H1 (cell line): ENCODE measurements at regions not wholly inside any gene's neighbourhood (a gene's known extent, or its start where the extent isn't known, plus 50 kb on each side); places are given as distances from the start of the nearest gene placed in this dataset.

Experiments
- CTCF ChIA-PET: fragments of 300-600 bp; sonication (Branson Sonifier 250); formaldehyde crosslinking; loops from one replicate; lab custom pipeline; 2021; ENCODE audit not compliant: partially characterized antibody; lab: Charles Lee
- POLR2A ChIA-PET: fragments of 300-600 bp; sonication (Branson Sonifier 250); formaldehyde crosslinking; loops from one replicate; lab custom pipeline; 2021; ENCODE audit warnings: inconsistent platforms; ENCODE audit not compliant: partially characterized antibody; lab: Charles Lee
- DNase-seq, 2 experiments: peaks; one replicate each; pipeline versions ENCODE4 v3.0.0 to v3.0.0-alpha.2; 2010 to 2022; ENCODE audit warnings: low spot score in 2 of 2, low read depth in 1 of 2, mixed read lengths in 1 of 2
- FAIRE-seq: peaks from 2 replicates; lab custom pipeline; 2011; peaks lifted over from hg19 to GRCh38; lab: Jason Lieb, UNC
- H2AFZ ChIP-seq: 2 replicates; pipeline ENCODE4 v1.8.1; 2012; ENCODE audit warnings: low read length, inconsistent platforms
- H2AK5ac ChIP-seq: 2 replicates; pipeline ENCODE4 v1.6.1; 2013; ENCODE audit warnings: low read depth, low read length
- H2BK120ac ChIP-seq: replicated peaks from 2 replicates; pipeline ENCODE3; 2013; ENCODE audit warnings: low read depth, low read length, inconsistent platforms
- H2BK12ac ChIP-seq: 2 replicates; pipeline ENCODE4 v1.6.1; 2013; ENCODE audit warnings: low read depth, low read length
- H2BK15ac ChIP-seq: 2 replicates; pipeline ENCODE4 v1.6.1; 2013; ENCODE audit warnings: low read length
- H2BK20ac ChIP-seq: 2 replicates; pipeline ENCODE4 v1.6.1; 2013; ENCODE audit warnings: low read length
- H2BK5ac ChIP-seq: 2 replicates; pipeline ENCODE4 v1.6.1; 2013; ENCODE audit warnings: low read depth, low read length
- H3K14ac ChIP-seq: 2 replicates; pipeline ENCODE4 v1.6.1; 2013; ENCODE audit warnings: inconsistent platforms; ENCODE audit not compliant: insufficient read length
- H3K18ac ChIP-seq: 2 replicates; pipeline ENCODE4 v1.6.1; 2013; ENCODE audit warnings: low read length; ENCODE audit errors: extremely low read depth
- H3K23ac ChIP-seq: 2 replicates; pipeline ENCODE4 v1.6.1; 2013; ENCODE audit warnings: inconsistent platforms; ENCODE audit not compliant: insufficient read length
- H3K23me2 ChIP-seq: 2 replicates; pipeline ENCODE4 v1.6.1; 2013; ENCODE audit warnings: low read depth, low read length
- H3K27ac ChIP-seq: 2 replicates; pipeline ENCODE4 v1.6.1; 2011; ENCODE audit warnings: low read depth, low read length, inconsistent platforms
- H3K27me3 ChIP-seq, 4 experiments: replicated peaks in 1 of 4; 1 replicate in 1 of 4; 2 replicates in 3 of 4; pipeline versions ENCODE4 v1.6.1 to v1.8.1; 2011 to 2013; ENCODE audit warnings: low read length in 3 of 4, mild to moderate bottlenecking in 3 of 4, inconsistent platforms in 2 of 4, mixed read lengths in 2 of 4, moderate library complexity in 1 of 4; ENCODE audit not compliant: control insufficient read depth in 3 of 4, insufficient read depth in 3 of 4; ENCODE audit errors: extremely low read depth in 1 of 4
- H3K36me3 ChIP-seq, 4 experiments: 2 replicates each; pipeline versions ENCODE4 v1.6.1 to v1.8.1; 2011 to 2013; ENCODE audit warnings: mild to moderate bottlenecking in 4 of 4, low read length in 3 of 4, moderate library complexity in 2 of 4, control low read depth in 1 of 4, inconsistent platforms in 1 of 4; ENCODE audit not compliant: insufficient read depth in 4 of 4, control insufficient read depth in 2 of 4
- H3K4ac ChIP-seq: replicated peaks from 2 replicates; pipeline ENCODE3; 2013; ENCODE audit warnings: low read length, low read depth, mixed read lengths, inconsistent platforms; ENCODE audit not compliant: insufficient read length
- H3K4me1 ChIP-seq, 4 experiments: replicated peaks in 1 of 4; 1 replicate in 1 of 4; 2 replicates in 3 of 4; pipeline versions ENCODE4 v1.6.1 to v1.8.1; 2011 to 2013; ENCODE audit warnings: low read length in 3 of 4, inconsistent platforms in 2 of 4, mixed read lengths in 1 of 4; ENCODE audit not compliant: insufficient read depth in 4 of 4, control insufficient read depth in 3 of 4
- H3K4me2 ChIP-seq, 2 experiments: 2 replicates each; pipeline versions ENCODE4 v1.6.1 to v1.8.1; 2011 to 2013; ENCODE audit warnings: low read depth in 2 of 2, low read length in 2 of 2, control low read depth in 1 of 2, inconsistent platforms in 1 of 2, mild to moderate bottlenecking in 1 of 2; ENCODE audit not compliant: insufficient read depth in 1 of 2
- H3K4me3 ChIP-seq, 4 experiments: fragments of 200-600, 300-600 bp in 1 of 4; sonication (generic), shearing (Covaris generic), sonication (Bioruptor Twin) in 1 of 4; 2 replicates each; pipeline versions ENCODE4 v1.5.1 to v1.8.1; 2011 to 2016; ENCODE audit warnings: low read length in 4 of 4, low read depth in 3 of 4, control low read depth in 2 of 4, inconsistent platforms in 2 of 4, mild to moderate bottlenecking in 2 of 4, mixed read lengths in 1 of 4, moderate library complexity in 1 of 4; ENCODE audit not compliant: insufficient read depth in 2 of 4; ENCODE audit errors: extremely low read depth in 1 of 4
- H3K56ac ChIP-seq: replicated peaks from 2 replicates; pipeline ENCODE3; 2013; ENCODE audit warnings: low read depth, mild to moderate bottlenecking, mixed read lengths, low read length, inconsistent platforms; ENCODE audit not compliant: insufficient read length
- H3K79me1 ChIP-seq: 2 replicates; pipeline ENCODE4 v1.6.1; 2013; ENCODE audit warnings: low read depth, low read length, control low read depth
- H3K79me2 ChIP-seq, 2 experiments: 2 replicates each; pipeline versions ENCODE4 v1.6.1 to v1.8.1; 2012 to 2013; ENCODE audit warnings: low read length in 2 of 2, mild to moderate bottlenecking in 2 of 2, inconsistent platforms in 1 of 2; ENCODE audit not compliant: insufficient read depth in 2 of 2, control insufficient read depth in 1 of 2
- H3K9ac ChIP-seq, 4 experiments: replicated peaks in 1 of 4; 1 replicate in 1 of 4; 2 replicates in 3 of 4; pipeline versions ENCODE4 v1.6.1 to v1.8.1; 2011 to 2013; ENCODE audit warnings: low read depth in 3 of 4, low read length in 3 of 4, control low read depth in 2 of 4, mild to moderate bottlenecking in 2 of 4, moderate library complexity in 2 of 4, inconsistent platforms in 1 of 4; ENCODE audit errors: extremely low read depth in 1 of 4
- H3K9me3 ChIP-seq, 2 experiments: 2 replicates each; pipeline versions ENCODE4 v1.6.1 to v1.8.1; 2012 to 2013; ENCODE audit warnings: mild to moderate bottlenecking in 2 of 2, moderate library complexity in 2 of 2, control low read depth in 1 of 2, inconsistent platforms in 1 of 2, low read depth in 1 of 2, low read length in 1 of 2, mixed read lengths in 1 of 2; ENCODE audit not compliant: insufficient read depth in 2 of 2
- H4K20me1 ChIP-seq, 2 experiments: replicated peaks in 1 of 2; 2 replicates each; pipeline versions ENCODE3 to v1.8.1; 2011 to 2013; ENCODE audit warnings: inconsistent platforms in 2 of 2, low read length in 2 of 2, mild to moderate bottlenecking in 1 of 2; ENCODE audit not compliant: insufficient read depth in 2 of 2, control insufficient read depth in 1 of 2
- H4K5ac ChIP-seq: 2 replicates; pipeline ENCODE4 v1.6.1; 2013; ENCODE audit warnings: low read length, low read depth, mixed read lengths, inconsistent platforms; ENCODE audit not compliant: insufficient read length
- H4K8ac ChIP-seq: 2 replicates; pipeline ENCODE4 v1.8.0; 2013; ENCODE audit warnings: mild to moderate bottlenecking, moderate library complexity, low read length, inconsistent platforms; ENCODE audit not compliant: insufficient read depth; ENCODE audit errors: extremely low read depth
- H4K91ac ChIP-seq: replicated peaks from 2 replicates; pipeline ENCODE3; 2013; ENCODE audit warnings: low read length, mixed read lengths, inconsistent platforms; ENCODE audit not compliant: insufficient read length
- BACH1 ChIP-seq: IDR thresholded peaks from 2 replicates; pipeline ENCODE4 v1.6.1; 2012; ENCODE audit warnings: low read length, improper control_type of control experiment
- CHD2 ChIP-seq: IDR thresholded peaks from 2 replicates; pipeline ENCODE4 v1.6.1; 2012; ENCODE audit warnings: low read length, improper control_type of control experiment
- CTCF ChIP-seq, 3 experiments: IDR thresholded peaks; 1 replicate in 2 of 3; 2 replicates in 1 of 3; pipeline versions ENCODE4 v1.5.1 to v1.6.1; 2011; ENCODE audit warnings: low read length in 3 of 3, mild to moderate bottlenecking in 3 of 3, inconsistent platforms in 2 of 3, low read depth in 1 of 3, moderate library complexity in 1 of 3; ENCODE audit not compliant: insufficient read depth in 1 of 3; ENCODE audit errors: control extremely low read depth in 1 of 3
- HDAC6 ChIP-seq: IDR thresholded peaks from one replicate; pipeline ENCODE4 v1.7.1; 2012; ENCODE audit warnings: low read depth, mild to moderate bottlenecking, inconsistent platforms, low read length, moderate library complexity
- KDM4A ChIP-seq: IDR thresholded peaks from one replicate; pipeline ENCODE4 v1.7.1; 2012; ENCODE audit warnings: low read depth, mild to moderate bottlenecking, moderate library complexity, low read length, inconsistent platforms; ENCODE audit not compliant: severe bottlenecking
- KDM5A ChIP-seq: fragments of 200-600 bp; IDR thresholded peaks from 2 replicates; pipeline ENCODE4 v1.7.1; 2012; ENCODE audit warnings: mild to moderate bottlenecking, low read length, inconsistent platforms, mixed read lengths
- MAFK ChIP-seq: IDR thresholded peaks from 2 replicates; pipeline ENCODE4 v1.6.1; 2012; ENCODE audit warnings: low read depth, mild to moderate bottlenecking, improper control_type of control experiment, low read length
- RAD21 ChIP-seq, 2 experiments: IDR thresholded peaks in 1 of 2; conservative IDR thresholded peaks in 1 of 2; 2 replicates each; pipeline ENCODE4 v1.6.1; 2011; ENCODE audit warnings: low read depth in 2 of 2, low read length in 2 of 2, improper control_type of control experiment in 1 of 2, inconsistent platforms in 1 of 2, mild to moderate bottlenecking in 1 of 2, moderate library complexity in 1 of 2
- SIN3A ChIP-seq, 2 experiments: IDR thresholded peaks in 1 of 2; conservative IDR thresholded peaks in 1 of 2; 2 replicates each; pipeline ENCODE4 v1.6.1; 2011 to 2012; ENCODE audit warnings: low read length in 2 of 2, improper control_type of control experiment in 1 of 2, low read depth in 1 of 2, mild to moderate bottlenecking in 1 of 2
- YY1 ChIP-seq: IDR thresholded peaks from 2 replicates; pipeline ENCODE4 v1.6.1; 2011; ENCODE audit warnings: low read depth, mild to moderate bottlenecking, low read length
- WGBS, 2 experiments: shearing (Covaris generic) in 1 of 2; methylation state at CpG; one replicate each; pipeline versions ENCODE4 v1.1.6 to v1.1.7; 2013 to 2015; ENCODE audit warnings: low lambda C conversion rate in 2 of 2, mixed read lengths in 2 of 2, inconsistent platforms in 1 of 2, low coverage in 1 of 2, missing lambda C conversion rate in 1 of 2; ENCODE audit not compliant: insufficient replicate concordance in 2 of 2, insufficient coverage in 1 of 2, insufficient read length in 1 of 2; ENCODE audit errors: extremely low coverage in 1 of 2, missing lambda C conversion rate in 1 of 2; 5-methylcytosine and 5-hydroxymethylcytosine counted together
- TF ChIP-seq, protein P1 (sequence below): IDR thresholded peaks from 2 replicates; pipeline ENCODE4 v1.6.1; 2012; ENCODE audit warnings: inconsistent platforms

- Histone ChIP-seq H3K27me3 (no peaks in the 10 kb centered on the region), H3K79me2 (no peaks in the 10 kb centered on the region), H4K20me1 (no peaks in the 10 kb centered on the region), H3K9ac (no peak overlapping the region), H2BK20ac (no peak overlapping the region), H3K9me3 (no peaks in the 10 kb centered on the region), H2AFZ (no peak overlapping the region), H3K4me2 (no peak overlapping the region), H3K4me1 (peaks cover 3 to 13% (median 8%) of the 10 kb centered on the region in 4 experiments; a peak in 6 of 7 replicates), H3K4ac (no peak overlapping the region), H3K36me3 (no peaks in the 10 kb centered on the region), H4K8ac (no peak overlapping the region), H2BK5ac (no peak overlapping the region), H3K4me3 (no peak overlapping the region), H3K23ac (no peak overlapping the region), H2BK15ac (no peak overlapping the region), H2BK12ac (no peak overlapping the region), H3K23me2 (no peaks in the 10 kb centered on the region), H3K18ac (no peak overlapping the region), H3K79me1 (no peaks in the 10 kb centered on the region), H2AK5ac (no peak overlapping the region), H3K14ac (no peak overlapping the region), H3K56ac (no peak overlapping the region), H4K5ac (no peak overlapping the region), H4K91ac (no peak overlapping the region), H3K27ac (no peak overlapping the region), H2BK120ac (no peak overlapping the region)
- WGBS, 2 experiments: 91% methylated on average over 3 of the region's 3 CpGs; no CpG with 5 or more reads in 1 of the 2 experiments
- FAIRE-seq: no peak
- ChIA-PET CTCF (interaction anchor here (1.1 to 1.4 kb wide), 2 partner anchors 12 to 213 kb away, joined by 3 to 4 read pairs; no protein-coding TSS in a partner anchor), POLR2A (no interaction called here)
- DNase-seq: no peak
- TF ChIP-seq SIN3A (conservative IDR thresholded peaks at IDR 0.05 in 1 of 2, IDR thresholded peaks at IDR 0.05 in 1 of 2; ENCODE audit: low read depth in 1 of 2, low read length in 2 of 2): no peak
- TF ChIP-seq MAFK: no peak
- TF ChIP-seq CHD2: no peak
- TF ChIP-seq RAD21 (IDR thresholded peaks at IDR 0.05 in 1 of 2, conservative IDR thresholded peaks at IDR 0.05 in 1 of 2; ENCODE audit: low read depth in 2 of 2, low read length in 2 of 2): no peak
- TF ChIP-seq KDM5A: no peak
- TF ChIP-seq, protein P1, sequence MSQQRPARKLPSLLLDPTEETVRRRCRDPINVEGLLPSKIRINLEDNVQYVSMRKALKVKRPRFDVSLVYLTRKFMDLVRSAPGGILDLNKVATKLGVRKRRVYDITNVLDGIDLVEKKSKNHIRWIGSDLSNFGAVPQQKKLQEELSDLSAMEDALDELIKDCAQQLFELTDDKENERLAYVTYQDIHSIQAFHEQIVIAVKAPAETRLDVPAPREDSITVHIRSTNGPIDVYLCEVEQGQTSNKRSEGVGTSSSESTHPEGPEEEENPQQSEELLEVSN: no peak
- TF ChIP-seq KDM4A: no peak
- no peak for TF ChIP-seq HDAC6
- TF ChIP-seq YY1: no peak
- TF ChIP-seq BACH1: no peak
- no peak for TF ChIP-seq CTCF (IDR thresholded peaks at IDR 0.05; ENCODE audit: control extremely low read depth in 1 of 3, insufficient read depth in 1 of 3, low read depth in 1 of 3, low read length in 3 of 3)
Measured at GRCh38 chr2:147648471-147648870, 196.4 kb upstream of the ACVR2A start.
